Aorta (tissue), 5 donors: ENCODE measurements at regions not wholly inside any gene's neighbourhood (a gene's known extent, or its start where the extent isn't known, plus 50 kb on each side); places are given as distances from the start of the nearest gene placed in this dataset.

Source experiments
- ATAC-seq: fragments of 200-7000 bp; cut with Tn5 transposase; one replicate; pipeline ENCODE4 v1.9.1; 2022; ENCODE audit warnings: moderate library complexity; ENCODE audit not compliant: low FRiP score
- DNase-seq, 2 donors: peaks; one replicate each; pipeline ENCODE4 v3.0.0-alpha.2; 2020
- H3K27ac ChIP-seq, 2 donors: one replicate each; pipeline ENCODE4 v1.5.1; 2013; ENCODE audit warnings: low read length in 2 of 2, mild to moderate bottlenecking in 2 of 2, moderate library complexity in 2 of 2, control low read depth in 1 of 2, inconsistent platforms in 1 of 2, low read depth in 1 of 2
- H3K27me3 ChIP-seq, 2 donors: one replicate each; pipeline ENCODE4 v1.6.1; 2013; ENCODE audit warnings: control low read depth in 1 of 2, low read length in 1 of 2, mild to moderate bottlenecking in 1 of 2, moderate library complexity in 1 of 2; ENCODE audit not compliant: insufficient read depth in 2 of 2, control insufficient read depth in 1 of 2
- H3K36me3 ChIP-seq, 2 donors: one replicate each; pipeline ENCODE4 v1.6.1; 2013; ENCODE audit warnings: control low read depth in 1 of 2, low read length in 1 of 2, mild to moderate bottlenecking in 1 of 2; ENCODE audit not compliant: insufficient read depth in 2 of 2, control insufficient read depth in 1 of 2
- H3K4me1 ChIP-seq, 2 donors: one replicate each; pipeline ENCODE4 v1.6.1; 2013; ENCODE audit warnings: low read length in 2 of 2, control low read depth in 1 of 2, mild to moderate bottlenecking in 1 of 2, moderate library complexity in 1 of 2; ENCODE audit not compliant: insufficient read depth in 2 of 2, control insufficient read depth in 1 of 2
- H3K4me3 ChIP-seq, 2 donors: one replicate each; pipeline ENCODE4 v1.5.1; 2013; ENCODE audit warnings: low read length in 2 of 2, control low read depth in 1 of 2, mild to moderate bottlenecking in 1 of 2
- H3K9me3 ChIP-seq: one replicate; pipeline ENCODE4 v1.6.1; 2013; ENCODE audit warnings: mild to moderate bottlenecking, low read length; ENCODE audit not compliant: control insufficient read depth
- WGBS, 2 donors: extraction: QIAGEN DNeasy Blood & Tissue Kit; methylation state at CpG; one replicate each; pipeline ENCODE4 v1.1.7; 2013; 5-methylcytosine and 5-hydroxymethylcytosine counted together
- intact Hi-C, 2 donors: fragments of 100-400 bp; cut with DNase I; formaldehyde crosslinking; loops; one replicate each; pipeline versions ENCODE4 v1.14.2 to v1.15.0; 2022
- donor health status: healthy with polysubstance abuse.
- donor health status: Bipolar disorder and iron deficiency.
- donor health status: DM: no; HTN: no; CAD: no.
- donor health status: DM: no; HTN: no; CAD: no.
- donor health status: DM: yes; HTN: yes; CAD: no.

DNA sequence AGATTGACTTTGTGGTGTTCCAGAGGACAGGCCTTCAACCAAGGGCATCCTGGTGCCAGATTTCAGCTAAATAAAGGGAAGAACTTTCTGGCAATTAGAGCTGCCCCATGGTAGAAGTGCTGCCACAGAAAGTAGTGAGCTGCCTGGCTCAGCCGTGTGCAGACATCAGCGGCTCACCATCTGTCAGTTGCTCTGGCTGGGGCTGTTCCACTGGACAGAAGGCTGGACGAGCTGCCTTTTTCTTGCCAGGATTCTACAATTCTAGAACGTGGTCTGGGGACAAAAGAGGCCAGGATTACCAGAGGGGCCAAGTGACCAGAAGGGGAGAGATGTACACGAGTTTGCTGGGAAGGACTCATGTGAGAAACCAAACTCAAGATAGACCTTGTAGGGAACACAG is 107.0 kb upstream of the RPL38 start:
- peaks cover 3% of the 10 kb centered on the region for H3K9me3 ChIP-seq
- intact Hi-C loops, result no loop called here
- no peaks in the 10 kb centered on the region for H3K27me3 ChIP-seq
- H3K27ac ChIP-seq, result no peak overlapping the region
- WGBS, 2 donors, result 53 to 66% methylated on average over 5 of the region's 5 CpGs
- no peak for ATAC-seq
- no peak overlapping the region for H3K4me3 ChIP-seq
- no peaks in the 10 kb centered on the region for H3K36me3 ChIP-seq
- no peak for DNase-seq
- H3K4me1 ChIP-seq, result no peaks in the 10 kb centered on the region

DNA sequence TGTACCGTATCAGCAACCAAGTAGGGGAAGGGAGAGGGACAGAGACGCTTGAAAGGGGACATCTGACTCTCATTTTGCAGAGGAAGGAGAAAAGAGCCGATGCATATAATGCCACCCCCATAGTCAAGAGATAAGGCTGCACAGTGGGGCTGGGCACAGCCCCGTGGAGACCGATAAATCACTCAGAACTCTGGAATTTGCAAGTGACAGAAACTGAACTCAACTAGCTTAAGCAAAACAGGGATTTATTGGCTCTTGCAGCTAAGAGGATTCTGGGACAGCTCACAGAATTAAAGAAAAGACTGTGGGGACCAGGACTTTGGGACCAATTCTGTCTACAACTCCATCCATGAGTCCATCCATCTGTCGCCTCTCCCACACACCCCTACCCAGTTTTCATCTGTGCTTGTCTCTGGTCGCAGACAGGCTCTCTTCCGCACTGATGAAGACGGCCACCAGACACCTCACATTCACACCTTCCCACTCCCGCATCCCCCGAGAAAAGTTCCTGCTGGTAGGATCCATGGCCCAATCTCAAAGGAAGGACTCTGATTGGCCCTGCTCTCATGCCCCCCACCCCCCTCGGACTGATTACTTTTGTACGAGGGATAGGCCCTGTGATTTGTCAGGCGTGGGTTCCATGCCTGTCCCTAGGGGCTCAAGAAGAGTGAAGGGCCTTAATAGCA is 105.9 kb upstream of the RPL38 start:
- no peaks in the 10 kb centered on the region for H3K4me1 ChIP-seq
- DNase-seq (no peak), ATAC-seq (no peak)
- H3K27me3 ChIP-seq, result no peaks in the 10 kb centered on the region
- no peak overlapping the region for H3K4me3 ChIP-seq
- no peak overlapping the region for H3K27ac ChIP-seq
- 22 to 34% methylated on average over 14 of the region's 14 CpGs for WGBS, 2 donors
- peaks cover 2% of the 10 kb centered on the region for H3K9me3 ChIP-seq
- intact Hi-C loops, result no loop called here
- H3K36me3 ChIP-seq, result no peaks in the 10 kb centered on the region

DNA sequence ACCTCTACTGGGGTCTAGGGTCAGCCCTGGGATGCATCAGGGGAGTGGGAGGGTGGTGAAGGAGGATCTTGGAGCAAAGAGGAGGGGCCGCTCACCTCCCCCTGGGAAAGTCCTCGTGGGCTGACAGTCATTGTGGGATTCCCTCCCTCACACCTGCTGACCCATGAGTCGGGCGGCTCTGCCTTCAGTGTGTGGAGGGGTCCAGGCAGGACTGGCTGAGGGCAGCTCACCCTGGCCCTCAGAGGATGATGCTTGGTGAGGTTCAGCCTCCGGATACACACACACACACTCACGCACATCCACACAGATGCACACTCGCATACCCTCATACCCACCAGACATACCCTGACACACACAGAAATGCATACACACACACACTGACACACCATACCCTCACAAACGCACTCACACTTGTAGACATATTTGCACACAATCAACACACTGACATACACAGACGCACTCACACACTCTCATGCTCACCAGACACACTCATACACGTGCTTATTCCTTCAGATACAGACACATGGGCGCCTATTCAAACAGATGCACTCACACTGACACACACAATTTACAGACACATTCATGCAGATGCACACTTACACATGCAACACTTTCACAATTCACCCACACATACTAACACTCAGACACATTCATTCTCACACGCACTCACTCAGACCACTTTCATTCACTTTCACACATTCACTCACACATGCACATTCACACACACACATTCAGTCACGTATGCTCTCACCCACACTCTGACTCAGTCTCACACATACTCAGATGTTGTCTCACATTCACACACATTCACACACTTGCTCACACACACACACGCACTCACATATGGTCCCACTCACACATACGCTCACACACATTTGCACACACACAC is 105.1 kb upstream of the RPL38 start:
- peaks cover 1% of the 10 kb centered on the region for H3K9me3 ChIP-seq
- no peaks in the 10 kb centered on the region for H3K4me1 ChIP-seq
- intact Hi-C loops, result no loop called here
- no peak for ATAC-seq
- H3K27me3 ChIP-seq, result no peaks in the 10 kb centered on the region
- no peak for DNase-seq
- H3K36me3 ChIP-seq, result no peaks in the 10 kb centered on the region
- no peak overlapping the region for H3K4me3 ChIP-seq
- WGBS, 2 donors, result 85 to 86% methylated on average over 14 to 15 of the region's 15 CpGs
- no peak overlapping the region for H3K27ac ChIP-seq

DNA sequence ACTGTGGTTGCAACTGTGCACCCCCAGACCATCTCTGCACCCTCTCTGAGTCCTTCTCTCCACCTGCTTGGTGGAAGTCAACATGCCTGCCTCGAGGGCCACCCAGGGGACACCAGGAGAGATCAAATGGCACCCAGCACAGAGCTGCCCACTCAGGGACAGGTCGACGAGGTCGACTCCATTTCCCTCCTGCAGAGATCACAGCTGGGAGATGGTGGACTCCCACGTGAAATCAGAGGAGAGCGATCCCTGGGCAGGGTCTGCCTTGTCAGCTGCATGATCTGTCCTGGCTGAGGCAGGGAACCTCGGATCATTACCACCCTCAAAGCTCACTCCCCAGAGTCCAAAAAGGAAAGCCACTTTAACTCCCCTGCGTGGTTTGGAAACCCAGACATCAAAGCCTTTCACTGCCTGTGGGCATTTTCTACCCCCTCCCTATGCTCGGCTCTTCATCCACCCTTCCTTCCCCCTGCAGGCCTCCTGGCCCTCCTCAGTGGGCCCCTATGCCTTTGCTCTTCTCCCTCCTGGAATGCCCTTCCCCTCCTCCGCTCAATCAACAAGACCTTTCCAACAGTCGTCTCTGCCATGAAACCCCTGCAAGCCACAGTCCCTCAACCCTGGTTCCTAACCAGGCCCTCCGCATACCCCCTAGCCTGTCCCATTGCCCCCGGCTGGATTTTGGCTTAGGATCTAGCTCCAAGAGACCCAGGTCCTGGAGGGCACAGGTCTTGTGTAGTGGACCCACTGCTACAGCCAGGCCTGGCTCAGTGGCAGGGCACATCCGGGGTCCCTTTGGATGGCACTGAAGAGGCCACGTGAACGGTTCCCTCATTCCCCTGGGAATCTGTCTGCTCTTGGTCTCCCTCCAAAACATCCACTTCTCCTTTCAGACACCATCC is 103.8 kb upstream of the RPL38 start:
- intact Hi-C loops, result loop anchor here in 1 of 2 donors (10.0 kb wide), 1 partner anchor 245 kb away; no protein-coding TSS in a partner anchor
- Histone ChIP-seq H3K27ac (no peak overlapping the region), H3K4me3 (no peak overlapping the region), H3K36me3 (no peaks in the 10 kb centered on the region), H3K27me3 (no peaks in the 10 kb centered on the region), H3K4me1 (no peaks in the 10 kb centered on the region), H3K9me3 (peaks cover 1% of the 10 kb centered on the region)
- 52% methylated on average over 16 of the region's 16 CpGs for WGBS, 2 donors
- DNase-seq (no peak), ATAC-seq (no peak)

DNA sequence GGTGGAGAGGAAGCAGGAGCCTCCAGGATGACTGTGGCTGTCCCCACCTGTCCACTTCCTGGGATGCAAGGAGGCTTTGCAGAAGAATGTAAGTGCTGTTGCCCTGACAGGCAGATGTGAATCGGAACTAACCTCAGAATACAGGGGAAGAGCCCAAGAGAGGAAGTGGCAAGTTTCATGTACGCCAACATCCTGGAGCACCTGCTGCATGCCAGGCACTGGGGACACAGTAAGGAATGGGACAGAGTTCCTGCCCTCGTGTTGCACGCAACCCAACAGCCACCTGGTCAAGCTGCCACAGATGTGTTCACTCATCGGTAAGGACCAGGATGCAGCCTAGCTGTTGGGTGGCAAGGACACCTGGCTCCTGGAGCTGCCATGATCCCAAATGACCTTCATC is 98.6 kb upstream of the RPL38 start:
- no peak for DNase-seq
- H3K9me3 ChIP-seq, result no peaks in the 10 kb centered on the region
- no peak overlapping the region for H3K4me3 ChIP-seq
- intact Hi-C loops, result loop anchor here in 1 of 2 donors (10.0 kb wide), 1 partner anchor 250 kb away; no protein-coding TSS in a partner anchor
- no peaks in the 10 kb centered on the region for H3K27me3 ChIP-seq
- no peak overlapping the region for H3K27ac ChIP-seq
- H3K4me1 ChIP-seq, result no peaks in the 10 kb centered on the region
- 90% methylated on average over 5 of the region's 5 CpGs for WGBS, 2 donors
- ATAC-seq, result no peak
- H3K36me3 ChIP-seq, result no peaks in the 10 kb centered on the region

DNA sequence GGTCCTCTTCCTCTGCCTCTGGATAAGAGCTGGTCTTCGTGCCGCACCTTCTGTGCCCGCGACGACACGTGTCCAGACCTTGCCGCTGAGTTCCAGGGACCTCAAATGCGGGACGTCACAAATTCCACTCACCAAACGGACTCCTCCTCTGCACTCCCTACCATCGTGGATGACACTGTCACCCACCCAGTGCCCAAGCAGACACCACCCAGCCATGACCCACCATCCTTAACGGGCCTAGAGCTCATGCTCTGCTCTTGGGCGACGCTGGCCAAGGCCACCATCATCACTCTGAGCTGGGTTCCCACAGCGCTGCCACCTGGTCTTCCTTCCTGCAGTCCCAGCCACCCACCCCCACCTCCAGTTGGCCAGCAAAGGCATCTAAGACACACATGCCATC is 96.4 kb upstream of the RPL38 start:
- ATAC-seq (no peak), DNase-seq (peak in 1 of 2 donors; percentile 13)
- 88 to 91% methylated on average over 15 of the region's 15 CpGs for WGBS, 2 donors
- Histone ChIP-seq H3K36me3 (no peaks in the 10 kb centered on the region), H3K27me3 (no peaks in the 10 kb centered on the region), H3K4me1 (no peaks in the 10 kb centered on the region), H3K4me3 (no peak overlapping the region), H3K9me3 (no peaks in the 10 kb centered on the region), H3K27ac (no peak overlapping the region)
- intact Hi-C loops, result loop anchor here in 1 of 2 donors (10.0 kb wide), 1 partner anchor 252 kb away; no protein-coding TSS in a partner anchor

DNA sequence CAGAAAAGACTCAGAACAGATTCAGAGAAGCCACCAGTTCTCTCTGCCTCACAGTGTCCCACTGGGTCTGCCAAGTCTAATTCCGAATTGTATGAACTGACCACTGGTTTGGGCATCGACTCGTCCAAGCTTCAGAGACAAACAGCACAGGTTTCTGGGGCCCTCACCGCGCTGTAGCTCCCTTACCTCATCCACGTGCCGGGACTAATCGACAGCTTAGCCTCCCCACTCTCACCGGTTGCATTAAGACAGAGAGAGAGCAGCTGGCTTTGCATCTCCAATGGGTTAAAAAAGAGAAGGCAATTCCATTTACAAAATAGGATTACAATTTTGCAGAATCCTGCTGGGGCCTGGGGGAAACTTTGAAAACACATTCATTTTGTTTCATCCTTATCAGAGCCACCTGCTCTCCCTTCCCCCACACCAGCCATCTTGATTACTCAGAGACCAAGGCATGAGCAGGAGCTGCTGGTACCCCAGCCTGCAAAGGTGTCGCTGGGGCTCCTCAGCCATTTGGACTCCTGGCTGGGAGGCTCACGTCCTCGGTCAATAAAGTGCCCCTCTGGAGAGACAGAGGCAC is 95.3 kb upstream of the RPL38 start:
- Histone ChIP-seq H3K27me3 (no peaks in the 10 kb centered on the region), H3K9me3 (no peaks in the 10 kb centered on the region), H3K27ac (no peak overlapping the region), H3K4me1 (no peaks in the 10 kb centered on the region), H3K4me3 (no peak overlapping the region), H3K36me3 (no peaks in the 10 kb centered on the region)
- no peak for DNase-seq
- ATAC-seq, result no peak
- WGBS, 2 donors, result 54 to 60% methylated on average over 12 of the region's 12 CpGs
- intact Hi-C loops, result loop anchor here in 1 of 2 donors (10.0 kb wide), 1 partner anchor 253 kb away; no protein-coding TSS in a partner anchor

DNA sequence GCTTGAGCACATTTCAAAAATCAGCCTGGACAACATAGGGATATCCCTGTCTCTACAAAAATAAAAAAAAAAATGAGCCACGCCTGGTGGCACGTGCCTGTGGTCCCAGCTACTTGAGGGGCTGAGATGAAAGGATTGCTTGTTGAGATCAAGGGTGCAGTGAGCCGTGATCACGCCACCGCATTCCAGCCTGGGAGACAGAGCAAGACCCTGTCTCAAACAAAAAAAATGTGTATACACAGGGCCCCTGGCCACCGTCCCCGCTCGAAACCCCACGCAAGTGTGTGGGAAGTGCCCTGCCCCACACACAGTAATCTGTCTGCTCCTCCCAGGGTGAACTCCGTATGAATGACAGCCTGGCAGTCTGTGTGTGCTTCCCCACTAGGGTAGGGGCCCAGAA is 93.0 kb upstream of the RPL38 start:
- Histone ChIP-seq H3K4me3 (no peak overlapping the region), H3K27me3 (no peaks in the 10 kb centered on the region), H3K9me3 (no peaks in the 10 kb centered on the region), H3K27ac (no peak overlapping the region), H3K4me1 (no peaks in the 10 kb centered on the region), H3K36me3 (no peaks in the 10 kb centered on the region)
- intact Hi-C loops, result no loop called here
- no peak for DNase-seq
- no peak for ATAC-seq
- WGBS, 2 donors, result 2 to 8% methylated on average over 10 of the region's 10 CpGs
